ENCODE measurements at regions not wholly inside any gene's neighbourhood (a gene's known extent, or its start where the extent isn't known, plus 50 kb on each side); places are given as distances from the start of the nearest gene placed in this dataset.

- BruUV-seq (replicated peaks), result no TSS peak
- DNase-seq (ENCODE audit: low spot score), result no peak
- H3K4me3 ChIP-seq (ENCODE audit: low read depth, low read length, poor library complexity, severe bottlenecking), result no peak overlapping the region
- no peaks in the 10 kb centered on the region for H3K4me1 ChIP-seq (ENCODE audit: insufficient read depth, low read length, poor library complexity, severe bottlenecking)
- ChIA-PET POLR2A (ENCODE audit: low non-redundant PET) (no interaction called here), CTCF (no interaction called here)
- no peaks in the 10 kb centered on the region for H3K9me3 ChIP-seq (ENCODE audit: low read depth, low read length, poor library complexity, severe bottlenecking)
- H3K36me3 ChIP-seq (ENCODE audit: insufficient read depth, low read length, poor library complexity, severe bottlenecking), result no peaks in the 10 kb centered on the region
- H3K27ac ChIP-seq (ENCODE audit: low read depth, low read length, poor library complexity, severe bottlenecking), result no peak overlapping the region
- H3K27me3 ChIP-seq (replicated peaks; ENCODE audit: insufficient read depth, low read depth, low read length, poor library complexity), result no peaks in the 10 kb centered on the region
- no peak for TF ChIP-seq EZH2 (IDR thresholded peaks at IDR 0.05; ENCODE audit: borderline replicate concordance, low read depth, low read length, poor library complexity, severe bottlenecking)
- TF ChIP-seq, protein P1, sequence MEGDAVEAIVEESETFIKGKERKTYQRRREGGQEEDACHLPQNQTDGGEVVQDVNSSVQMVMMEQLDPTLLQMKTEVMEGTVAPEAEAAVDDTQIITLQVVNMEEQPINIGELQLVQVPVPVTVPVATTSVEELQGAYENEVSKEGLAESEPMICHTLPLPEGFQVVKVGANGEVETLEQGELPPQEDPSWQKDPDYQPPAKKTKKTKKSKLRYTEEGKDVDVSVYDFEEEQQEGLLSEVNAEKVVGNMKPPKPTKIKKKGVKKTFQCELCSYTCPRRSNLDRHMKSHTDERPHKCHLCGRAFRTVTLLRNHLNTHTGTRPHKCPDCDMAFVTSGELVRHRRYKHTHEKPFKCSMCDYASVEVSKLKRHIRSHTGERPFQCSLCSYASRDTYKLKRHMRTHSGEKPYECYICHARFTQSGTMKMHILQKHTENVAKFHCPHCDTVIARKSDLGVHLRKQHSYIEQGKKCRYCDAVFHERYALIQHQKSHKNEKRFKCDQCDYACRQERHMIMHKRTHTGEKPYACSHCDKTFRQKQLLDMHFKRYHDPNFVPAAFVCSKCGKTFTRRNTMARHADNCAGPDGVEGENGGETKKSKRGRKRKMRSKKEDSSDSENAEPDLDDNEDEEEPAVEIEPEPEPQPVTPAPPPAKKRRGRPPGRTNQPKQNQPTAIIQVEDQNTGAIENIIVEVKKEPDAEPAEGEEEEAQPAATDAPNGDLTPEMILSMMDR (conservative IDR thresholded peaks at IDR 0.05; ENCODE audit: low read depth, low read length), result no peak
- intact Hi-C loops (cut with micrococcal nuclease; ENCODE audit: unreplicated experiment), result no loop called here
Observed at GRCh38 chr1:239458144-239458500, 71.8 kb downstream of the CHRM3 start.

DNA sequence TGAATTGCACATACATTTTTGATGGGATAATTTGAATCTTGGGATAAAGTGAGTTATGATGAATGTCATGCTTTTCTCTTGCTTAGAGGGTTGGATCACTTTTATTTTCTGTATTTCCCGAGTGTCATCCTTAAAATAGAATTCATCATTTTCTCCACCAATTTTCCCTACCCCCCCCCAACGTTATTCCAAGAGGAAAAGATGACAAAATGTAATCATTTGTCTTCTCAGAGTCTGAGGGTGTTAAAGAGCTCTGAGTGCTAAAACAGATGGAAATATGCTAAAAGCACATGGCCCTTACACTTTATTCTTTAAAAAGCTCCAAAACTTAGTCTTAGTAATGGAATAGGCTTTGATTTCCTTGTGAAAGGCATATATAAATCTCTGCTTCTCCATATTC is 81.4 kb downstream of the CHRM3 start:
- intact Hi-C loops (cut with micrococcal nuclease; ENCODE audit: unreplicated experiment), result no loop called here
- CTCF ChIA-PET, result no interaction called here

DNA sequence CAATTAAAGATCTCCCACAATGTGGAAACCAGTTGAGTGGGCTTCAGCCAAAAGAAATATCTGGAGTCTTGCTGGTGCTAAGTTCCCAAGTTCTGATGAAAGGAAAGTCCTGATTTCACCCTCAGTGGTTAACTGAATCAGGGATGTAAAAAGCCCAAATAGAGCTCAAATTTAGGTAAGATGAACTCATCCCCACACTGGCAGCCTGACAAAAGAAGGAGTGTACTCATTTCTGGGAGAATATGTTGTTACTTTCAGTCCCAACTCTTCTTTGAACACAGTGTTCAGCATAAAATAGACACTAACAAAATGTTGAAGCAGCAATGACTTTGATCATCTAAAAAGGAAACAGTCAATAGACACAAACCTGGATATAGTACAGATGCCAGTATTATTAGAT is 91.7 kb downstream of the CHRM3 start:
- intact Hi-C loops (cut with micrococcal nuclease; ENCODE audit: unreplicated experiment), result no loop called here
- no peaks in the 10 kb centered on the region for H3K4me1 ChIP-seq (ENCODE audit: insufficient read depth, low read length, poor library complexity, severe bottlenecking)
- H3K9me3 ChIP-seq (ENCODE audit: low read depth, low read length, poor library complexity, severe bottlenecking), result no peaks in the 10 kb centered on the region
- no peak for DNase-seq (ENCODE audit: low spot score)
- BruUV-seq (replicated peaks), result no TSS peak
- CTCF ChIA-PET, result no interaction called here
- H3K36me3 ChIP-seq (ENCODE audit: insufficient read depth, low read length, poor library complexity, severe bottlenecking), result no peaks in the 10 kb centered on the region
- POLR2A ChIA-PET (ENCODE audit: low non-redundant PET), result no interaction called here
- no peak overlapping the region for H3K27ac ChIP-seq (ENCODE audit: low read depth, low read length, poor library complexity, severe bottlenecking)
- no peak overlapping the region for H3K4me3 ChIP-seq (ENCODE audit: low read depth, low read length, poor library complexity, severe bottlenecking)
- no peak for TF ChIP-seq EZH2 (IDR thresholded peaks at IDR 0.05; ENCODE audit: borderline replicate concordance, low read depth, low read length, poor library complexity, severe bottlenecking)
- TF ChIP-seq, protein P1 (conservative IDR thresholded peaks at IDR 0.05; ENCODE audit: low read depth, low read length), result no peak
- no peaks in the 10 kb centered on the region for H3K27me3 ChIP-seq (replicated peaks; ENCODE audit: insufficient read depth, low read depth, low read length, poor library complexity)

More for the DNA sequence above, 81.4 kb downstream of the CHRM3 start:
- no TSS peak for BruUV-seq (replicated peaks)
- Histone ChIP-seq H3K36me3 (ENCODE audit: insufficient read depth, low read length, poor library complexity, severe bottlenecking) (no peaks in the 10 kb centered on the region), H3K4me1 (ENCODE audit: insufficient read depth, low read length, poor library complexity, severe bottlenecking) (no peaks in the 10 kb centered on the region), H3K9me3 (ENCODE audit: low read depth, low read length, poor library complexity, severe bottlenecking) (no peaks in the 10 kb centered on the region), H3K4me3 (ENCODE audit: low read depth, low read length, poor library complexity, severe bottlenecking) (no peak overlapping the region), H3K27ac (ENCODE audit: low read depth, low read length, poor library complexity, severe bottlenecking) (no peak overlapping the region), H3K27me3 (replicated peaks; ENCODE audit: insufficient read depth, low read depth, low read length, poor library complexity) (no peaks in the 10 kb centered on the region)
- POLR2A ChIA-PET (ENCODE audit: low non-redundant PET), result no interaction called here
- DNase-seq (ENCODE audit: low spot score), result no peak
- TF ChIP-seq EZH2 (IDR thresholded peaks at IDR 0.05; ENCODE audit: borderline replicate concordance, low read depth, low read length, poor library complexity, severe bottlenecking), result no peak
- TF ChIP-seq, protein P1 (conservative IDR thresholded peaks at IDR 0.05; ENCODE audit: low read depth, low read length), result no peak
